Activated naive CD4-positive, alpha-beta T cell treated with anti-CD3 and anti-CD28 coated beads for 36 hours (primary cell): ENCODE measurements at regions not wholly inside any gene's neighbourhood (a gene's known extent, or its start where the extent isn't known, plus 50 kb on each side); places are given as distances from the start of the nearest gene placed in this dataset.

Experiments
- CTCF ChIA-PET: fragments of 350-600 bp; sonication (Branson Sonifier 250); formaldehyde crosslinking; loops from one replicate; lab custom pipeline; 2021; ENCODE audit warnings: antibody characterized with exemption; lab: Charles Lee
- DNase-seq: peaks from one replicate; pipeline ENCODE4 v3.0.0-alpha.2; 2020
- H3K27ac Mint-ChIP-seq: one replicate; pipeline ENCODE4 v1.8.0; 2021; ENCODE audit warnings: mild to moderate bottlenecking, mixed read lengths
- H3K27me3 Mint-ChIP-seq: one replicate; pipeline ENCODE4 v1.8.0; 2021; ENCODE audit warnings: low read depth, mixed read lengths
- H3K36me3 Mint-ChIP-seq: one replicate; pipeline ENCODE4 v1.8.0; 2021; ENCODE audit warnings: low read depth, mixed read lengths
- H3K4me1 Mint-ChIP-seq: one replicate; pipeline ENCODE4 v1.8.0; 2021; ENCODE audit warnings: low read depth, mixed read lengths
- H3K4me3 Mint-ChIP-seq: one replicate; pipeline ENCODE4 v1.8.0; 2021; ENCODE audit warnings: mild to moderate bottlenecking, moderate library complexity, mixed read lengths
- H3K9me3 Mint-ChIP-seq: one replicate; pipeline ENCODE4 v1.8.0; 2021; ENCODE audit warnings: mixed read lengths
- intact Hi-C: fragments of 100-400 bp; cut with micrococcal nuclease; formaldehyde crosslinking; loops from one replicate; pipeline ENCODE4 v1.15.1; 2023

DNA sequence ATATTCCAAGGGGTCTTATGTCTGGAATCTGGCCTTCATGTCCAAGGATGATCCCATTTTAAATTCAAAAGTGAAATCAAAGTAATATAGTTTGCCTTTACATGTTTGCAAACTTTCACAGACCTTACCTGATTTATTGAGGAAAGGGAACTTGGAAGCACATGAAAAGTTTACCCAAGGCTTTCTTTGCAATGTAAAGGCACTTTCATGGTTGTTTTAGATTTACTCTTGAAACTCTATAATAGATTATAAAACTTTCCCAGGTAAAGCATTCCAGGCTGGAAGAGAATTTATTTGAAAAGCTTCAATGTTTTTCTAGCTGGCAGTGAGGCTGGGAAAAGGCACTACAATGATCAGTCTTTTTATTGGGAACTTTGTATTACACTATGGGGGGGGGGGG is 842.8 kb upstream of the DIAPH2 start:
- no peaks in the 10 kb centered on the region for H3K27me3 Mint-ChIP-seq
- H3K4me1 Mint-ChIP-seq = no peaks in the 10 kb centered on the region
- no peaks in the 10 kb centered on the region for H3K36me3 Mint-ChIP-seq
- H3K4me3 Mint-ChIP-seq = no peak overlapping the region
- intact Hi-C loops = no loop called here
- CTCF ChIA-PET = no interaction called here
- no peaks in the 10 kb centered on the region for H3K9me3 Mint-ChIP-seq
- DNase-seq = no peak
- no peak overlapping the region for H3K27ac Mint-ChIP-seq

DNA sequence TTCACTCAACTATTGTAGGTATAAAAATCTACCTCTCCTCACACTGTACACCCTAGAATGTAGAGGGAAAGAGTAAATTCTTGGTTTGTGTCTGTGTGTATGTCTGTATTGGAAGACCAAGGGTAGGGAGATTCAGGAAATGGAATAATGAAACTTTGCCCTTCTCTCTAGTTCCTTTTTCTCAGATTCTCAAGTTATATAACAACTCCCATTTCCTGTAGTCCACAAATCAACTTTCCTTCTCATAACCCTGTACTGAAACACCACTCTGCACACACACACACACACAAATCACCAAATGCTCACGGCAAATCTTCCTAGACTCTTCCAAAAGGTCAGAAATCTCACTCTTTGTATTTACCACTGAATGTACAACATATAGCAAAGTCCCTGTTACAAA is 824.5 kb upstream of the DIAPH2 start:
- Mint-ChIP-seq H3K36me3 (no peaks in the 10 kb centered on the region), H3K4me1 (no peaks in the 10 kb centered on the region), H3K27me3 (no peaks in the 10 kb centered on the region), H3K9me3 (peaks cover 4% of the 10 kb centered on the region), H3K27ac (no peak overlapping the region), H3K4me3 (no peak overlapping the region)
- CTCF ChIA-PET = no interaction called here
- no peak for DNase-seq
- intact Hi-C loops = no loop called here

DNA sequence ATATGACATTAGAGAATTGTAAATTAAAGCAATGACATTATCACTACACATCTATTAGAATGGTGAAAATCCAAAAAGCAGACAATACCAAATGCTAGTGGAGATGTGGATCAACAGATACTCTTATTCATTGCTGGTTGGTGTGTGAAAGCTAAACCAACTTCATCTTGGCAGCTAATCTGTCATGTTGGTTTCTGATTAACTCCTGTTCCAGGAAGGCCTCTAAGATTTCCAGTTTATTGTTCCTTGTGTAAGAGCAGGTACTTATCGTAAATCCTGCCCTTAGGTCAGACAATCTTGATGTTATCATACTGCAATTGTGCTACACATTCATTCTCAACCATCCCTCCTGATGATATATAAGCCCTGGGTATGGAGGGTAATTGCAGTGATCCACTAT is 809.0 kb upstream of the DIAPH2 start:
- no peak overlapping the region for H3K27ac Mint-ChIP-seq
- peaks cover 8% of the 10 kb centered on the region for H3K9me3 Mint-ChIP-seq
- intact Hi-C loops = no loop called here
- no peaks in the 10 kb centered on the region for H3K27me3 Mint-ChIP-seq
- no peak for DNase-seq
- no peaks in the 10 kb centered on the region for H3K36me3 Mint-ChIP-seq
- H3K4me3 Mint-ChIP-seq = no peak overlapping the region
- no peaks in the 10 kb centered on the region for H3K4me1 Mint-ChIP-seq
- CTCF ChIA-PET = no interaction called here

DNA sequence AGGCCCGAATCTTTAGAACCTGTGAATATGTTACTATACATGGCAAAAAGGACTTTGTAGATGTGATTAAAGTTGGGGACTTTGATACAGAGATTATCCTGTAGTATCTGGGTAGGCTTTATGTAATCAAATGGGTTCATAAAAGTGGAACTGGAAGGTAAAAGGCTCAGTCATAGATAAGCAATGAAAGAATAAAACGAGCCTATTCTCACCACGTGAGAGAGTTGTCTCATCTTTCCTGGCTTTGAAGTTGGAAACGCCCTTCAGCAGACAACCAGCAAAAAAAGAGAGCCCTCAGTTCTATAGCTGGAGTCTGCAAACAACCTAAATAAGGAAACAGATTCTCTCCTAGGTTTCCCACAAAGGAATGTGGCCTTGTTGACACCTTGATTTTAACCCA is 805.8 kb upstream of the DIAPH2 start:
- Mint-ChIP-seq H3K36me3 (no peaks in the 10 kb centered on the region), H3K9me3 (peaks cover 4% of the 10 kb centered on the region), H3K27ac (no peak overlapping the region), H3K4me3 (no peak overlapping the region), H3K27me3 (no peaks in the 10 kb centered on the region), H3K4me1 (no peaks in the 10 kb centered on the region)
- CTCF ChIA-PET = no interaction called here
- intact Hi-C loops = no loop called here
- DNase-seq = no peak

DNA sequence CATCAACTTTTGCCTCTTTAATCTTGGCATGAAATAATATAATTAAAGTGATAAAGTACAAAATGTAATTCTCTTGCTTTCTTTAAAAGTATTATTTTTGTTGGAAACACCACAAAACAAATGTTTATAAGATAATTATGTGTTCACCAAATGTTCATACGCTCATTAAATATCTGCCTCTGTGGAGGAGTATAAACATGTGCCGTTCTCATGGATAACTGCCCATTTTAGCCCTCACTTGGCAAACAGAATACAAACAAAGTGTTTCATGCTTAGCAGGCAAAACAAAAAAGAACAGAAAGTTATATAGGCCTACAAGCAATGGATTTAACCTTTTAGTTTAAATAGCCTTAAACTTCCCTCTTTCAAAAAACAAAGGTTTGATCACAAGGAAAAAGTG is 800.5 kb upstream of the DIAPH2 start:
- H3K27me3 Mint-ChIP-seq = no peaks in the 10 kb centered on the region
- no peaks in the 10 kb centered on the region for H3K36me3 Mint-ChIP-seq
- DNase-seq = no peak
- no peak overlapping the region for H3K4me3 Mint-ChIP-seq
- peaks cover 2% of the 10 kb centered on the region for H3K9me3 Mint-ChIP-seq
- intact Hi-C loops = no loop called here
- no peaks in the 10 kb centered on the region for H3K4me1 Mint-ChIP-seq
- no peak overlapping the region for H3K27ac Mint-ChIP-seq
- CTCF ChIA-PET = no interaction called here

DNA sequence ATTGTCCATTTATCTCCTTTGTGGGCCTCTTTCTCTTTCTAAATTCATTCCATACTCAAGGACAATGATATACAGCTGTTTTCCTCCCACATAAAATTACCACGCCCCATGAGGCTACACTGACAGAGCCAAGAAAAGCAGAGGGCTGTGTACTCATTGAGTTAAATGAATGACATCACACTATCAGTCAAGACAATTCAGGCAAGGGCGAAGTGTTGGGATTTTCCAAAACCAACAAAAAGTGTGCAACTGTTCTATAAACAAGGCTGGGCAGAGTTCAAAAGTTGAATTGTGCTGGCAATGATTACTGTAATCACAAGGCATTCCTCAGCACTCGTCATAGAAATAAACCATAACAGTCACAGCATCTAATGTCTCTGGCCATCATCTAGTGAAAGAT is 799.6 kb upstream of the DIAPH2 start:
- intact Hi-C loops = no loop called here
- no peak overlapping the region for H3K4me3 Mint-ChIP-seq
- H3K27ac Mint-ChIP-seq = no peak overlapping the region
- H3K9me3 Mint-ChIP-seq = no peaks in the 10 kb centered on the region
- DNase-seq = no peak
- no peaks in the 10 kb centered on the region for H3K4me1 Mint-ChIP-seq
- H3K36me3 Mint-ChIP-seq = no peaks in the 10 kb centered on the region
- no peaks in the 10 kb centered on the region for H3K27me3 Mint-ChIP-seq
- CTCF ChIA-PET = no interaction called here

DNA sequence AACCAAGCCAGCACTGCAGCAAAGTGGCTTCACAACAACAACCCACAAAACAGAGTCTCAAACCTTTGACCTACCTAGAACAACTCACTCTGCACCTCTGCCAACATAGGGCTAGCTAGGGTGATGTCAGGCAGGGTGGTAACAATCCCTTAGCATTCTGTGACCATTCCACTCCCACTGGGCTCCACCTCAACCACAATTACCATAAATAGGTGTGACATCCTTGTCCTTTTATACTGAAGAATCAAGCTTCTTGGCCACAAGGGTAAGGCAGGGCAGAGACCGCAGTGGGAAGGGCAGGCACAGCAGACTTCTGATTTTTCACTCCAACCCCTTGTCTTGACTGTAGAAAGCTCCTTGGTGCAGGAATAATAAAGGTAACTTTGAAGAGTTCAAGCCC is 795.4 kb upstream of the DIAPH2 start:
- intact Hi-C loops = no loop called here
- no peak overlapping the region for H3K27ac Mint-ChIP-seq
- H3K9me3 Mint-ChIP-seq = no peaks in the 10 kb centered on the region
- no peaks in the 10 kb centered on the region for H3K27me3 Mint-ChIP-seq
- CTCF ChIA-PET = no interaction called here
- H3K4me3 Mint-ChIP-seq = no peak overlapping the region
- no peaks in the 10 kb centered on the region for H3K4me1 Mint-ChIP-seq
- no peak for DNase-seq
- no peaks in the 10 kb centered on the region for H3K36me3 Mint-ChIP-seq

DNA sequence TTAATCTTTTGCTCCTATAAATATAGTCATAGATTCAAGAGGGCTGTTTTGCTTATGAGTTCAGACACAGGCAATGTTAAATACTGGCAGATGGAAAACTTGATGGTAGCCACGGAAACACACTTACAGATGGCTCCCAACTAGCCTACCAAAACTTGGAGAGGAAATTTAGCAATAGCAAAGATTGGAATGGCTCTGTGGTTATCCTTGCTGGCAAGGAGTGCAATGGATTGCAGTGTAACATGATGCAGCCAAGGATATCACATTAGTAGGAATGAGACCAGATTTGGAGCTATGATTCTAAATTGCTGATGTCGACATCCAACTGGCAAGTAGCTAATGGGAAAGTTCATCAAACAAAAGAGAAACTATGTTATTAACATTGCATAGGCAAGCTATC is 791.0 kb upstream of the DIAPH2 start:
- H3K36me3 Mint-ChIP-seq = no peaks in the 10 kb centered on the region
- no peaks in the 10 kb centered on the region for H3K9me3 Mint-ChIP-seq
- no peak overlapping the region for H3K27ac Mint-ChIP-seq
- no peaks in the 10 kb centered on the region for H3K4me1 Mint-ChIP-seq
- CTCF ChIA-PET = no interaction called here
- H3K27me3 Mint-ChIP-seq = no peaks in the 10 kb centered on the region
- no peak for DNase-seq
- no peak overlapping the region for H3K4me3 Mint-ChIP-seq
- intact Hi-C loops = no loop called here

DNA sequence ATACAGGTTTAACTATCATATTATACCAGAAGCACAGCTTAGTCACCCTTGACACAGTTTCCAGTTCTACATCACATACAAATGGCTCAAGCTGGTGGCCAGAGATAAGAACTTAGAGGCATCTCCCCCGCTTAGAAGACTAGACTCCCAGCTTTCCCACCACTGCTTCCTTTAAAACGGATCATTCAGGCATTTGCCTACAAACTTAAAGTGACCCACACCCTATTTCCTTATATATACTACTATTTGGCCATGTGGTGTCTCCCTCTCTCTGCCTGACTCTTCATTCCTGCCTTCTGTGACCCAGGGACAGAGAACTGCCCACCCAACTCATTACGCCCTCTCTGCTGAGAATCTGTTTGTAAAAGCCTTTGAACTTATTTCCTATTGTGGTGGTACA is 781.2 kb upstream of the DIAPH2 start:
- no peak for DNase-seq
- intact Hi-C loops = no loop called here
- H3K36me3 Mint-ChIP-seq = no peaks in the 10 kb centered on the region
- no peaks in the 10 kb centered on the region for H3K4me1 Mint-ChIP-seq
- H3K4me3 Mint-ChIP-seq = no peak overlapping the region
- H3K9me3 Mint-ChIP-seq = peaks cover 1% of the 10 kb centered on the region
- no peak overlapping the region for H3K27ac Mint-ChIP-seq
- H3K27me3 Mint-ChIP-seq = no peaks in the 10 kb centered on the region
- CTCF ChIA-PET = no interaction called here

DNA sequence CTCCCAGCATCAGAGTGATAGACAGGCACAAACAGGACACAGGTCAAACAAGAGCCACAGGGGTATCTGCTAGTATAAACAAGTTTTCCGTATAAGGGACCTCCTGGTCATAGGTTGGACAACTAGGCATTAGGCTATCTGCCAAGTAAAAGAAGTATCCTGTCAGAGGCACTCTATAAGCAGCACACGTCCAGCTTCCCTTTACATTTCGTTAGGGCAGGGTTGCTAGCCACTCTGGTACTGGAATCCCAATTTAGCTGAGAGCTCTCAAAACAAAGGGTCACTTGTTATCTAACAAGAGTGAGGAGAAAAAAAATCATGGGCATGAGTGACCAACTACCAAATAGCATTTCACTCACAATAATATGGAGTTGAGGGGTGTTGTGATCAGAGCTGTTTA is 780.7 kb upstream of the DIAPH2 start:
- intact Hi-C loops = no loop called here
- CTCF ChIA-PET = no interaction called here
- H3K27me3 Mint-ChIP-seq = no peaks in the 10 kb centered on the region
- H3K4me1 Mint-ChIP-seq = no peaks in the 10 kb centered on the region
- no peaks in the 10 kb centered on the region for H3K36me3 Mint-ChIP-seq
- no peak overlapping the region for H3K27ac Mint-ChIP-seq
- no peak overlapping the region for H3K4me3 Mint-ChIP-seq
- DNase-seq = no peak
- H3K9me3 Mint-ChIP-seq = peaks cover 1% of the 10 kb centered on the region

DNA sequence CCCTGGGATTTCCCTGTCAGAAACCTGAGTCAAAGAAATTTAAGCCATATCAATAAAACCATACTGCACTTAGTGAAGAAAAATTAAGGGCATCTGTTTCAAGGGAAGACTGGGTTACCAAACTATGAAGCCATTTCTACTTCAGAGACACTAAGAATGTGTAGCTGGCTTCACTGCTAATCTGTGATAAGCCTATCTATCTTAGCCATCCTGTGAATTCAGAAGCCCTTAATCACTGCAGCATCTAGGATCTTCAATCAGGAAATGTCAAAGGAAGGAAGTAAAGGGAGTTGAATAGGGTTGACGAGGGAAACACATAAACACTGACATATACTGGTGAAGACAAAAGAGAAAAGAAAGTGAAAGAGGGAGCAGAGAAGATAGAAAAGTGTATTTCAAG is 777.6 kb upstream of the DIAPH2 start:
- no peaks in the 10 kb centered on the region for H3K36me3 Mint-ChIP-seq
- CTCF ChIA-PET = no interaction called here
- no peaks in the 10 kb centered on the region for H3K27me3 Mint-ChIP-seq
- no peak overlapping the region for H3K4me3 Mint-ChIP-seq
- intact Hi-C loops = no loop called here
- no peaks in the 10 kb centered on the region for H3K4me1 Mint-ChIP-seq
- no peaks in the 10 kb centered on the region for H3K9me3 Mint-ChIP-seq
- DNase-seq = no peak
- H3K27ac Mint-ChIP-seq = no peak overlapping the region

DNA sequence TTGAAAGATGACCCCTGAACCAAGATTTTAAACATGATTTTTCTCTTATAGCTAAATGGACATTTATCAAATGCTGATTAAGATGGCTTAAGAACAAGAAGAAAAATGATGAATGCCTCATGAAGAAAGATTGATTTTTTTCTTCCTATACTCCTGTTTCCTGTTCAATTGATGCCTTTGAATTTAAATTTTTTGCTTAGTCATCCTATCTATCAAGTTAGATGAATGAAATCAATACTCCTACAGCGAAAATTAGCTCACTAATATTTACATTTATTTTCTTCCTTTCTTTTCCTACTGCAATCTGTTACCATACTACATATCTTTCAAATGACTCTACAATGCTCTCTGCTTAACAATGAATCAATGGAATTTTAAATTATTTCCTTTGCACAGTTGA is 773.6 kb upstream of the DIAPH2 start:
- no peak overlapping the region for H3K27ac Mint-ChIP-seq
- CTCF ChIA-PET = no interaction called here
- no peak overlapping the region for H3K4me3 Mint-ChIP-seq
- H3K27me3 Mint-ChIP-seq = no peaks in the 10 kb centered on the region
- intact Hi-C loops = no loop called here
- H3K36me3 Mint-ChIP-seq = no peaks in the 10 kb centered on the region
- H3K4me1 Mint-ChIP-seq = no peaks in the 10 kb centered on the region
- no peaks in the 10 kb centered on the region for H3K9me3 Mint-ChIP-seq
- DNase-seq = no peak

DNA sequence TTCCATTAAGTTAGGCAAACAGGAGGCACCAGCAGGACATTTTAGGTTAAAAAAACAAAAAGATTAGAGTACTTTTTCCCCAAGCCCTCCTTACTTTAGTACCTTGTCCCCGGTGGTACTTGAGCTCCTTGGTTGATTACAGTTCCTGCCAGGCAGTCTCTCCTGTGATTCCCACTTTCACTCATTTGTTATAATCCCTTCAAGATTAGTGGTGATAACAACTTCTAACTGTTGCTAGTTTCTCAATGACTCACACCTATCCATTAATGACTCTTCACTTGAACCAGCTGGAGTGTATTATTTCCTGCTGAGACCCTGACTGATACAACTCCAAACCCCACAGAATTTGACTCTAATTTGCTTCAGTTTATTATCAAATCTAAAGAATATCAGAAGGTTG is 765.0 kb upstream of the DIAPH2 start:
- Mint-ChIP-seq H3K27me3 (no peaks in the 10 kb centered on the region), H3K27ac (no peak overlapping the region), H3K4me3 (no peak overlapping the region), H3K36me3 (no peaks in the 10 kb centered on the region), H3K4me1 (no peaks in the 10 kb centered on the region), H3K9me3 (no peaks in the 10 kb centered on the region)
- no peak for DNase-seq
- CTCF ChIA-PET = no interaction called here
- intact Hi-C loops = no loop called here

DNA sequence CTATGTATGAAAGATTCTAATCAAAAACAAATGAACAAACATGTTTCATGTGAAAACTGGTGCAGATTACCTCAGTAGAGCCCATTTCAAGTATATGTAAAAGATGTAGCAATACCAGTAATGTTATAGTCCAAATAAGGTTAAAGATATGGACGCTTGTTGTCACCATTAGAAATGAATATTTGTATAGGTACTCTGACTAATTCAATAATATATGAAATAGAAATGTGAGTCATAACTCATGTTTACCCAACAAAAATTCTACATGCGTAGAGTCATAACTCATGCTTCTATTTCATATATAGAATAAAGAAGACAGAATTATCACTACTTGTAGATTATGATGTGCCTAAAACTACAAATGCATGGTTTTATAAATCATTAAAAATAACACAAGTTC is 739.1 kb upstream of the DIAPH2 start:
- CTCF ChIA-PET = no interaction called here
- Mint-ChIP-seq H3K4me3 (no peak overlapping the region), H3K9me3 (no peaks in the 10 kb centered on the region), H3K4me1 (no peaks in the 10 kb centered on the region), H3K27me3 (no peaks in the 10 kb centered on the region), H3K36me3 (no peaks in the 10 kb centered on the region), H3K27ac (no peak overlapping the region)
- intact Hi-C loops = no loop called here
- no peak for DNase-seq
